Activated CD8-positive, alpha-beta T cell treated with anti-CD3 and anti-CD28 coated beads, Interleukin-2, amount 10 ng/mL, durations not matched to agents 7 days and 5 days (primary cell): ENCODE measurements at regions not wholly inside any gene's neighbourhood (a gene's known extent, or its start where the extent isn't known, plus 50 kb on each side); places are given as distances from the start of the nearest gene placed in this dataset.
A peak's percentile ranks its signal among the peaks of the same experiment; 100 is the strongest.

Experiments
- ATAC-seq: fragments of 150-1000 bp; cut with Tn5 transposase; one replicate; pipeline ENCODE4 v1.10.0; 2021; ENCODE audit warnings: moderate library complexity
- CTCF ChIA-PET: fragments of 350-600 bp; sonication (Branson Sonifier 250); formaldehyde crosslinking; loops from one replicate; lab custom pipeline; 2021; ENCODE audit warnings: antibody characterized with exemption; lab: Charles Lee
- POLR2A ChIA-PET: fragments of 350-600 bp; sonication (Branson Sonifier 250); formaldehyde crosslinking; loops from one replicate; lab custom pipeline; 2021; ENCODE audit warnings: antibody characterized with exemption; lab: Charles Lee
- DNase-seq: peaks from one replicate; pipeline ENCODE4 v3.0.0-alpha.2; 2020
- H3K27ac Mint-ChIP-seq: one replicate; pipeline ENCODE4 v1.8.0; 2021; ENCODE audit warnings: mild to moderate bottlenecking, mixed read lengths
- H3K27me3 Mint-ChIP-seq: one replicate; pipeline ENCODE4 v1.8.0; 2021; ENCODE audit warnings: low read depth, mixed read lengths
- H3K36me3 Mint-ChIP-seq: one replicate; pipeline ENCODE4 v1.8.0; 2021; ENCODE audit warnings: low read depth, mixed read lengths
- H3K4me1 Mint-ChIP-seq: one replicate; pipeline ENCODE4 v1.8.0; 2021; ENCODE audit warnings: low read depth, mixed read lengths
- H3K4me3 Mint-ChIP-seq: one replicate; pipeline ENCODE4 v1.8.0; 2021; ENCODE audit warnings: mild to moderate bottlenecking, mixed read lengths
- H3K9me3 Mint-ChIP-seq: one replicate; pipeline ENCODE4 v1.8.0; 2022; ENCODE audit warnings: mixed read lengths; ENCODE audit not compliant: insufficient read depth

DNA sequence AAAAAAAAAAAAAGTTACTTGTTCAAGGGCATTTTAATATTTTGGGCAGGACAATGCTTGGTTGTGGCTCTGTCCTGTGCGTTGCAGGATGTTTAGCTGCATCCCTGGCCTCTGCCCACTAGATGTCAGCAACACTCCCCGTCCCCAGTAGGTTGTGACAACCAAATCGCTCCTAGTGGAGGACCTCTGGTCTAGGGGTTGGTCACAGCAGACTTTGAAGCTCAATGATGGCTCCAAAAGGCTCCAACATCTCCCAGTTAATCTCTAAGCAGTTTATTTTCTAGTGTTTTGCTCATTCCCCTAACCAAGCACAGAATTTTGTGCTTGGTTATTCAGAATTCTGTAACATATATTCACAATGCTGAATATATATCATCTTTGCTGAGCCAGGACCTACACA lies 67.0 kb downstream of the CHRNA1 start:
- peaks cover 20% of the 10 kb centered on the region for H3K27me3 Mint-ChIP-seq
- CTCF ChIA-PET: interaction anchor here (0.6 to 9.7 kb wide), 52 partner anchors 8 to 849 kb away, joined by 3 to 182 read pairs (median 4); no protein-coding TSS in a partner anchor

DNA sequence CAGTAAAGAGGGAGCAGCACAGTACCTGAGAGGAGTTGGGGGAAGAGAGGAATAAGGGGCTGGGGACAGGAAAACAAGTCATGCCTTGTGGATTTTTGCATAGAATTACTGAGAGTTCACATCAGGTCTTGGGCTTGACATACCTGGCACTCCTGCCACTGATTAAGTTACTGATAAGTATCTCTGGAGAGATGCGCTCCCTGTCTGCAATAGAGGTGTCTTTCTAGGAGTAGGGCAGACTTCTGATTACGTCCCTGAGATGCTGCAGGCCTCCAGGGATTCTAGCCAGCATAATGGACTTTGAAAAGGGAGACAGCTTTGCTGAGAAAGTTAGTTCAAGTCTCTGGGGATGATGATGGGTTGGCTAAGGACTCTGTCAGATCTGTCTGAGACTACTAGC lies 69.4 kb downstream of the CHRNA1 start:
- DNase-seq: no peak
- Mint-ChIP-seq H3K4me1 (peaks cover 6% of the 10 kb centered on the region), H3K4me3 (no peak overlapping the region), H3K9me3 (no peaks in the 10 kb centered on the region), H3K27me3 (peaks cover 17% of the 10 kb centered on the region), H3K36me3 (no peaks in the 10 kb centered on the region), H3K27ac (no peak overlapping the region)
- ChIA-PET CTCF (interaction anchor here (1.0 to 9.7 kb wide), 10 partner anchors 9 to 296 kb away, joined by 3 to 182 read pairs (median 6); no protein-coding TSS in a partner anchor), POLR2A (interaction anchor here (0.5 to 1.6 kb wide), 2 partner anchors 100 to 101 kb away, joined by 3 to 4 read pairs; no protein-coding TSS in a partner anchor)
- ATAC-seq: no peak

More for the DNA sequence above, 67.0 kb downstream of the CHRNA1 start:
- no peaks in the 10 kb centered on the region for H3K36me3 Mint-ChIP-seq
- no peak overlapping the region for H3K27ac Mint-ChIP-seq
- no peaks in the 10 kb centered on the region for H3K9me3 Mint-ChIP-seq
- no peak overlapping the region for H3K4me3 Mint-ChIP-seq
- POLR2A ChIA-PET: no interaction called here
- ATAC-seq (peak; percentile 96), DNase-seq (peak; percentile 81)
- H3K4me1 Mint-ChIP-seq: peaks cover 6% of the 10 kb centered on the region

DNA sequence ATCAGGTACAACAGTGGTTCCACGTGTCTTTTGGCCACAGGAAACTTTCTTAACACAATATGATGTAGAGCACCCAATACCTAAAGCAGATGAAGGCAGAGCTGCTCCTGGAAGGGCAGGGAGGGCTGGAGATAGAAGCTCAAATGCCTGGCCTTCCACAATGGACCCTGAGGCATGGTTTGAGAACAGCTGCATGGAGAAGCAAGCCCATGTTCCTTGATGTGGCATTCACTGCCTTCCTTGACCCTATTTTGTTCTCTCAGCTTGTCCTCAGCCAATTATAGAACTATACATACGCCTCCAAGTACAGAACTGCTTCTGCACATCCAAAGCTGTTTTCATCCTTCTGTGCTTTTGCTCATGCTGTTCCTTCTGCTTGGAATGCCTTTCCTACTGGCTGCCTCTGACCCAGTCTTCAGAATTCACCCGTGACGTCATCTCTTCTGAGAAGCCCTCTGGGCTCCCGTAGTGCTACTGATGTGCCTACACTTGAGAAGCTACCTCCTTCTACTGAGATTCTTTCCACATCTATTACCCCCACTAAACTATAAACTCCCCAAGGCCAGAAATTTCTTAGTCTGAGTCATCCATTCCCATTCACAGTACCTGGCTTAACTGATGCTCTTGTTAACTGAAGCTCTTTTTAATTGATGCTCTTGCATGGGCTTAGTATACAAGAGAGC lies 69.9 kb downstream of the CHRNA1 start:
- Mint-ChIP-seq H3K36me3 (no peaks in the 10 kb centered on the region), H3K4me3 (no peak overlapping the region), H3K27me3 (peaks cover 17% of the 10 kb centered on the region), H3K4me1 (peaks cover 6% of the 10 kb centered on the region), H3K27ac (no peak overlapping the region), H3K9me3 (no peaks in the 10 kb centered on the region)
- ChIA-PET CTCF (interaction anchor here (1.0 to 9.7 kb wide), 9 partner anchors 9 to 297 kb away, joined by 3 to 182 read pairs (median 7); no protein-coding TSS in a partner anchor), POLR2A (interaction anchor here (0.5 to 1.6 kb wide), 2 partner anchors 100 to 101 kb away, joined by 3 to 4 read pairs; no protein-coding TSS in a partner anchor)
- ATAC-seq: no peak
- DNase-seq: no peak

DNA sequence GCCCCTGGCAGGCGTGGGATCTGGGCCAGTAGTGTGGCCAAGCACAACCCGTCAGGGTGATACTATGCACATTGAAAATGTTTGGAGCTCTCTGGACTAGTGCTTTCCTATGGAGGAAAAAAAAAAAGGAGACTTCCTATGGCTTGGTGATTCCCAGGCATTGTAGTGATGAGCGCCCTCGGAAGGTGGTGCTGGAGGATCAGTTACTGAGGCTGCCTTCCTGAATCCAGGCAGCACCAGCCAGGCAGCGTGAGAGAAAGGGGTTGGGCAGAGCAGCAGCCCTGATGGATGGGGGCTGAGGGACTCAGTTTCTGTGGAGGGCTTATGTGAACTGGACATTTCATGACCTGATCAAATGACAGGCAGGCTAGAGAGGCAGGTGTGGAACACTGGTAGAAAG lies 70.9 kb downstream of the CHRNA1 start:
- no peak for ATAC-seq
- Mint-ChIP-seq H3K4me3 (no peak overlapping the region), H3K4me1 (peaks cover 11% of the 10 kb centered on the region), H3K9me3 (no peaks in the 10 kb centered on the region), H3K27me3 (peaks cover 17% of the 10 kb centered on the region), H3K36me3 (no peaks in the 10 kb centered on the region), H3K27ac (no peak overlapping the region)
- ChIA-PET POLR2A (no interaction called here), CTCF (interaction anchor here (0.7 to 9.7 kb wide), 6 partner anchors 8 to 312 kb away, joined by 3 to 182 read pairs (median 4); partner anchors contain the start of gene CHN1)
- no peak for DNase-seq

DNA sequence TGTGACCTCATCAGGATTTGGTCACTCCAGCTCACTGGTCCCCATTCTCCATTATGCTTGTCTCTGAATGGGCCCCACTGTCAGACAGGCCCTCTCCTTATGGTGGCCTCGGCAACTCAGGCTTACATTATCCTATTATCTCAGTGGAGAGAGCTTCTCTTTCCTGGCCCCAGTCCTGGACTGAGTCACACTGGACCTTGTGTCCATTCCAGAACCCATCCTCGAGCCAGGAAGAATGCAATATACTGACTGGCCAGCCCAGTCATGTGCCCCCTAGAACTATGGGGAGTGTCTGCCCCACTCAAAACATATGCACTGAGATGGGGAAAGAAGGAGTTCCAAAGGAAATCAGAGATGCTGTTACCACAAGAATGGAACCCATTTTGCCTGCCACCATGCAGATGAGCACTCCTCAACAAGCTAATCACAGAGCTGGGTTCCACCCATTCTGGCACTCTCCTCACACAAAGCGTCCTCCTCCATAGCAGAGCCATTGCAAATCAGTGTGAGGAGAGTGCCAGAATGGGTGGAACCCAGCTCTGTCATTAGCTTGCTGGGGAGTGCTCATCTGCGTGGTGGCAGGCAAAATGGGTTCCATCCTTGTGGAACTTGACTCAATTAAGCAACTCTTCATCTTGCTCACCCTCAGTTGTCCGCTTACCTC lies 71.9 kb downstream of the CHRNA1 start:
- Mint-ChIP-seq H3K36me3 (no peaks in the 10 kb centered on the region), H3K27me3 (peaks cover 17% of the 10 kb centered on the region), H3K4me1 (peaks cover 18% of the 10 kb centered on the region), H3K4me3 (no peak overlapping the region), H3K27ac (no peak overlapping the region), H3K9me3 (no peaks in the 10 kb centered on the region)
- ATAC-seq (no peak), DNase-seq (no peak)
- CTCF ChIA-PET: interaction anchor here (0.7 to 1.2 kb wide), 3 partner anchors 48 to 313 kb away, joined by 3 to 4 read pairs (median 3); partner anchors contain the start of gene CHN1
- POLR2A ChIA-PET: no interaction called here

DNA sequence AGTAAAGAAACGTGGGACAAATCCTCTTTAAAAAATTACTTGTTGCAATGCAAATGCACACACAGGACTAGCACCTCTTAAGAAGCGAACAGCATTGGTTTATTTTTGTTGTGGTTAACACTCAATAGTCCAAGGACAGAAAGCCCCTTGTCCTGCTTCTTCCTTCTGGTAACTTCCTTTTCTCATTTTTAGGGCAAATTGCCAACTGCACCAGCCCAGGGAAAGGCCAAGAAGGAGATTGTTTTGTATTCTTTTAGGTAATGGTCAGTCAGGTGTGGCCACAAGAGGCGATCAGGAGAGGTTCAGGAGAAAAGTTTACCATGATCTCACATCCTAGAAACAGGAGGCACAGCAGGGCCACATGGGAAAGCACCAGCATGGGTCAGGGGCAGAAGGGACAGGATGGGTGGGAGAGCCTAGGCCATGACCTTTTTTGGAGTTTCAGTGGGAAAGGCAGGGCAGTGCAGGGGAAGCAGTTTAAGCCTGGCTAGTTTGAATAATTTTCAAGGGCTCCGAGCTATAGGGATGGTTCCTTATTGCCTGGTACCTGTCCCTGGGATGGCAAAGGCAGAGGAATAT lies 73.0 kb downstream of the CHRNA1 start:
- ATAC-seq (no peak), DNase-seq (no peak)
- POLR2A ChIA-PET: no interaction called here
- CTCF ChIA-PET: interaction anchor here (8.3 kb wide), 1 partner anchor 114 kb away, joined by 183 read pairs; no protein-coding TSS in a partner anchor
- Mint-ChIP-seq H3K27me3 (peaks cover 17% of the 10 kb centered on the region), H3K36me3 (no peaks in the 10 kb centered on the region), H3K9me3 (no peaks in the 10 kb centered on the region), H3K27ac (no peak overlapping the region), H3K4me3 (no peak overlapping the region), H3K4me1 (peaks cover 19% of the 10 kb centered on the region)

DNA sequence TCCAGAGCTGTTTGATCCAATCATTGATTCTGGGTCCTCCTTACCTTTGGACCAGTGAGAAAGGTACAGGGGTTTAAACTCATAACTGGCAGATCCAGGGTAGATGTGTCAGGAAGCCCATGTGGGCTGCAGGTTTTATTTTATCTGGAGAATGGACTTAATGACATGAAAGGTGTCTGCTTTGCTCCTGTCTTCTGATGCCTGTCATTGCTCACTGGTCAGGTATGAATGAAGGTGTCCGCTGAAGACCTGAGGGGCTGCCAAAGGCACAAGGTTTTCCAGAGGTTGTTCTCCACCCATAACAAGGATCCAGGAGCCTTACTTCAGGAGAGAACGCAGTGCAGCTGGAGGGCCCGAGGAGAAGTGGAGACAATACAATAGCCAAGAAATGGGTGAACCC lies 74.2 kb downstream of the CHRNA1 start:
- Mint-ChIP-seq H3K9me3 (no peaks in the 10 kb centered on the region), H3K4me3 (no peak overlapping the region), H3K4me1 (peaks cover 29% of the 10 kb centered on the region), H3K27me3 (peaks cover 12% of the 10 kb centered on the region), H3K36me3 (no peaks in the 10 kb centered on the region), H3K27ac (no peak overlapping the region)
- CTCF ChIA-PET: interaction anchor here (0.8 to 9.3 kb wide), 10 partner anchors 8 to 228 kb away, joined by 3 to 197 read pairs (median 44); partner anchors contain the start of gene WIPF1
- POLR2A ChIA-PET: interaction anchor here (0.6 to 2.3 kb wide), 2 partner anchors 93 to 109 kb away, joined by 3 to 10 read pairs; partner anchors contain the start of gene WIPF1
- no peak for DNase-seq
- ATAC-seq: no peak

DNA sequence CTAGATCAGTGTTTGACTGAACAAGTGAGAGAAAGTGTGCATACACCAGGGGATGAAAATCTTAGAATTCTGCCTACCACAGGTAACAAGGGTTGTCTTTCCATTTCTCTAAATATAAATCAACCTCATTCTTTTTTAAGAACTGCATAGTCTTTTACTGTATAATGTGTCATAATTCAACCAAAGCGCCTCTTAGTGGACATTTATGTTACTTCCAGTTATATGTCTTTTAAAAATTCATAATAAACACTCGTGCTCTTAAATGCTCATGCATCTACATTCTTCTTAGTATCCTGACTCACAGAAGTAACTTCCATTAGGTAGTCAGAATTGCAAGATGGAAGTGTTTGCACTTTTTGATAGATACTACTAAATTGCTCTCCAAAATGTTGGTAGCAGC lies 76.2 kb downstream of the CHRNA1 start:
- Mint-ChIP-seq H3K36me3 (no peaks in the 10 kb centered on the region), H3K4me1 (peaks cover 44% of the 10 kb centered on the region), H3K27ac (no peak overlapping the region), H3K9me3 (no peaks in the 10 kb centered on the region), H3K27me3 (no peaks in the 10 kb centered on the region), H3K4me3 (no peak overlapping the region)
- DNase-seq (no peak), ATAC-seq (peak; percentile 68)
- ChIA-PET POLR2A (interaction anchor here (0.7 to 3.0 kb wide), 7 partner anchors 53 to 94 kb away, joined by 3 to 10 read pairs (median 5); partner anchors contain the start of gene WIPF1), CTCF (interaction anchor here (0.7 to 9.3 kb wide), 33 partner anchors 9 to 303 kb away, joined by 3 to 197 read pairs (median 6); partner anchors contain the start of gene WIPF1)

DNA sequence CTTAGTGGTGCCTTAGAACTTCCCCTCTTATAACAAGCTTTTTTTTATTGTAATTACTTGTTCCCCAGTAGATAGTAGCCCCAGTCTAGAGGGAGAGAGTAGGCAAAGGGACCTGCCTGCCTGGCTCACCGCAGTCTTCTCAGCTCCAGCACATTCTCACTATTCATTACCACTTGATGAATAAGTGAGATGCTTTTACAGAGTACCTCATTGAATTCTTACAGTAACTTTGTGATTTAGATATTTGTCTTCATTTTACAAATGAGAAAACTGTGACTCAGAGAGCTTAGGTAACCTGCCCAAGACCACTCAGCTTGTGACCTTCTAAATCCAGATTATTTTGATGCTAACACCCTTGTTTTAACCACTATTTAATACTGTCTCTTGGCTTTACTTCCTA lies 77.8 kb downstream of the CHRNA1 start:
- H3K9me3 Mint-ChIP-seq: no peaks in the 10 kb centered on the region
- ChIA-PET CTCF (interaction anchor here (0.5 to 9.3 kb wide), 14 partner anchors 8 to 224 kb away, joined by 3 to 197 read pairs (median 39); partner anchors contain the start of gene WIPF1), POLR2A (interaction anchor here (0.9 to 3.0 kb wide), 8 partner anchors 51 to 105 kb away, joined by 3 to 9 read pairs (median 5); partner anchors contain the start of gene WIPF1)
- no peak for DNase-seq
- H3K36me3 Mint-ChIP-seq: peaks cover under 1% of the 10 kb centered on the region
- H3K4me3 Mint-ChIP-seq: no peak overlapping the region
- no peak overlapping the region for H3K27ac Mint-ChIP-seq
- no peaks in the 10 kb centered on the region for H3K27me3 Mint-ChIP-seq
- no peak for ATAC-seq
- peaks cover 48% of the 10 kb centered on the region for H3K4me1 Mint-ChIP-seq

DNA sequence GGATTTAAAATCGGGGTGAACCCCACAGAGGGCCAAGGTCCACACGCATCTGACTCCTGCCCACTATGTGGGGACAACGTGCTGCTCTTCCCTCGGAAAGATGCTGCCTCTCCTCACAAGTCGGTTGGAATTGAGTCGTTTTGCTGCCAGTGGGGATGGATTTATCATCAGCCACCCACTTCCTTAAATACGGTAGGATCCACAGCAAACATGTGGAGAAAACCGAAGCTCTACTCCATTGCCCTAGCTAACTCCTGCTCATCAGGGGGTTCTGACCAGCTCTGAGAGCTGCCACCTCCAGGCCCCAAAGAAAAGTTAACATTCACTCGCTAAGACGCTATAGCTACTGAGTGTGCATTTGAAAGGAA lies 80.9 kb downstream of the CHRNA1 start:
- ChIA-PET POLR2A (interaction anchor here (0.6 to 3.3 kb wide), 8 partner anchors 25 to 224 kb away, joined by 3 to 55 read pairs (median 4); partner anchors contain the start of genes GPR155 and WIPF1), CTCF (interaction anchor here (0.7 to 9.3 kb wide), 15 partner anchors 15 to 485 kb away, joined by 3 to 183 read pairs (median 7); partner anchors contain the start of gene WIPF1)
- Mint-ChIP-seq H3K36me3 (peaks cover 20% of the 10 kb centered on the region), H3K4me1 (peaks cover 71% of the 10 kb centered on the region), H3K4me3 (peak overlapping the region; percentile 81), H3K27me3 (no peaks in the 10 kb centered on the region), H3K27ac (peak overlapping the region; percentile 88), H3K9me3 (no peaks in the 10 kb centered on the region)
- DNase-seq (peak; percentile 46), ATAC-seq (peak; percentile 37)
